ENCODE measurements at regions not wholly inside any gene's neighbourhood (a gene's known extent, or its start where the extent isn't known, plus 50 kb on each side); places are given as distances from the start of the nearest gene placed in this dataset.

DNA sequence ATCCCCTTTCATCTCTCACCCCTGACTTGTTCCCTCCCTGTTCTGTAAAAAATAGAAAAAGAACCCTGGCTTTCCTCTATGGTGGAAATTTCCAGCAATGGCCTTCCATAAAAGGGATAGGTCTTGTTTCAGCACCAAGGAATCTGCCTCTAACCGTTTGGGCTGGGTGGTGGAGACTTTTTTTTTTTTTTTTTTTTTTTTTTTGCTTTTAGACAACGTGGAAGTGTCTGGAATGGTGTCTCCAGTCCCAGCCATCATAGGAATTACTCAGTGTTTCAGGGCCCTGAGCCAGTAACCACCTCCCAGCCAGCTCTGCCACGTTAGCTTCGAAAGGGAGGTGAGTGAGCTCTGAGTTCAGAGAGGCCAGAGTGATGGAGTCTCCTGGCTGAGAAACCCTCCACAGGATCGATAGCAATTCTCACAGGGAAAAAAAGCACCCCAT, 97.3 kb upstream of the COL1A2 start:
- DNase-seq (ENCODE audit: low read depth) = no peak
- TF ChIP-seq, protein P1, sequence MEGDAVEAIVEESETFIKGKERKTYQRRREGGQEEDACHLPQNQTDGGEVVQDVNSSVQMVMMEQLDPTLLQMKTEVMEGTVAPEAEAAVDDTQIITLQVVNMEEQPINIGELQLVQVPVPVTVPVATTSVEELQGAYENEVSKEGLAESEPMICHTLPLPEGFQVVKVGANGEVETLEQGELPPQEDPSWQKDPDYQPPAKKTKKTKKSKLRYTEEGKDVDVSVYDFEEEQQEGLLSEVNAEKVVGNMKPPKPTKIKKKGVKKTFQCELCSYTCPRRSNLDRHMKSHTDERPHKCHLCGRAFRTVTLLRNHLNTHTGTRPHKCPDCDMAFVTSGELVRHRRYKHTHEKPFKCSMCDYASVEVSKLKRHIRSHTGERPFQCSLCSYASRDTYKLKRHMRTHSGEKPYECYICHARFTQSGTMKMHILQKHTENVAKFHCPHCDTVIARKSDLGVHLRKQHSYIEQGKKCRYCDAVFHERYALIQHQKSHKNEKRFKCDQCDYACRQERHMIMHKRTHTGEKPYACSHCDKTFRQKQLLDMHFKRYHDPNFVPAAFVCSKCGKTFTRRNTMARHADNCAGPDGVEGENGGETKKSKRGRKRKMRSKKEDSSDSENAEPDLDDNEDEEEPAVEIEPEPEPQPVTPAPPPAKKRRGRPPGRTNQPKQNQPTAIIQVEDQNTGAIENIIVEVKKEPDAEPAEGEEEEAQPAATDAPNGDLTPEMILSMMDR (conservative IDR thresholded peaks at IDR 0.05; ENCODE audit: low read depth, low read length) = no peak
- no peak overlapping the region for H3K4me3 ChIP-seq (ENCODE audit: low read depth, low read length)

DNA sequence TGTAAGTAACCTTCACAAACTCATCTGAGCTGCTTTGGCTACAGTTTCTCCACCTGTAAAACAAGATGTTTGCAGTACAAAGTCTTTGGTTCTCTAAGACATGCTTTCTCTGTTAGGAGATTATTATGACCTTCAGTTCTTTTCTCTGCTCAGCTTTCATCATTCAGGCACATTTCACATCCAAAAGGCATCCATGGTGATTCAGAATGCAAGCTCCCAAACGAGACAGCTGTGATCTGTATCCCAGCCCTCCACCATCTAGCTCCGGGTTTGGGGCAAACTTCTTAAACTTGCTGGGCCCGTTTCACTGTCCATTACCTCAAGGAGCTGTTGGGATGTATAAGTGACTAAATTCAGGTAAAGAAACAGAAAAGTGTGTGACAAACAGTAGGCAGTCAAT, 95.8 kb upstream of the COL1A2 start:
- no peak for DNase-seq (ENCODE audit: low read depth)
- TF ChIP-seq, protein P1 (conservative IDR thresholded peaks at IDR 0.05; ENCODE audit: low read depth, low read length) = no peak
- no peak overlapping the region for H3K4me3 ChIP-seq (ENCODE audit: low read depth, low read length)

DNA sequence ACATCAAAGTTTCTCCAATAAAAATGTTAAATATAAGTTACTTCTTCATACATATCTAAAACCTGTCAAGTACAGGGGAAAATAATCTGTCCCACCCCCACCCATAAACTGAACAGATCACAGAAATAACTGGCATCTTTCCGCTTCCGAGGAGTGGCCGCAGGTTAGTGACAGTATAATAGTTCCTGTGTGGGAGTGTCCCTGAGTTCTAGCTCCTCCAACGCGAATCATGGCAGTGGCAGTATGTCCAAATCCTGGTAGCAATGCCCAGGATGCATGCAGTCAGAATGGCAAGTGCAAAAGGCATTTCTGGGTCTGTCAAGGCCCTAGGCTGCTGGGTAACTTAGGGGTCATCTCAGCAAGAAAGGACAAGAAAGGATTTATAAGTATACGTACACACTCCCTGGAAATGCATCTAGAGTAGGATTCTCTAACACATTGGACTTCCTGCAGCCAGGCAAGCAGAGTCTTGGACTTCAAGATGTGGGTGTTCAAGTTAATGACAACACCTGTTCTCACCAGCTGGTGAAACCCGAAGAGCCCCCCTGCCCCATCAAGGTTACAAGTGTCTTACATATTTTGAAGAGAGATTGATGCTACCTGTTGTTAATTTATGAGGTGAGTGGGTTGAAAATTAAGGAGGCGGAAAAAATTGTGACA, 94.4 kb upstream of the COL1A2 start:
- H3K4me3 ChIP-seq (ENCODE audit: low read depth, low read length) = no peak overlapping the region
- TF ChIP-seq, protein P1 (conservative IDR thresholded peaks at IDR 0.05; ENCODE audit: low read depth, low read length) = no peak
- DNase-seq (ENCODE audit: low read depth) = no peak

DNA sequence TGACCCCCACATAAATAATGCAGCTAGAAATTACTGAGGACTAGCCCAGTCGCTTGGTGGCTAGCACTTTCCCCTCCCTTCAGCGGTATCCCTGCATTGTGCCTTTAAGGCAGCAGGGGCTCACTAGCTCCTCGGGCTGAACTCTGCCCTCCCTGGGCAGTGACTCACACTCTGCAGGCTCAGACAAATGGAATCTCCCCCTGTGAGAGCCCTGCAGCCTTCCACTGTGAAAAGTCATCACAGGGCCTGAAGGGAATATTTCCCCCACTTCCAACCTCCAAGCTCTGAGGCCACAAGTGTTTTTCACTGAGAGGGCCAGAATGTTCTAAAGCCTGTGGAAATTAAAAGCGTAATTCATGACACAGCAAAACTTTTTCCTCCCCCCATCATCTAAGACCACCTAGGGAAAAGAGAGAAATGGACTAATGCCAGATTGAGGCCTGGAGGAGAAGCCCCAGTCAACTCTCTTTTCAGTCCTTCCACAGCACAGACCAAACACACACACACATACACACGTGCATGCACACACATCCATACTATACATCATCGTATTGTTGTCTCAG, 93.6 kb upstream of the COL1A2 start:
- DNase-seq (ENCODE audit: low read depth) = peak; percentile 88
- no peak overlapping the region for H3K4me3 ChIP-seq (ENCODE audit: low read depth, low read length)
- TF ChIP-seq, protein P1 (conservative IDR thresholded peaks at IDR 0.05; ENCODE audit: low read depth, low read length) = peak; percentile 5

DNA sequence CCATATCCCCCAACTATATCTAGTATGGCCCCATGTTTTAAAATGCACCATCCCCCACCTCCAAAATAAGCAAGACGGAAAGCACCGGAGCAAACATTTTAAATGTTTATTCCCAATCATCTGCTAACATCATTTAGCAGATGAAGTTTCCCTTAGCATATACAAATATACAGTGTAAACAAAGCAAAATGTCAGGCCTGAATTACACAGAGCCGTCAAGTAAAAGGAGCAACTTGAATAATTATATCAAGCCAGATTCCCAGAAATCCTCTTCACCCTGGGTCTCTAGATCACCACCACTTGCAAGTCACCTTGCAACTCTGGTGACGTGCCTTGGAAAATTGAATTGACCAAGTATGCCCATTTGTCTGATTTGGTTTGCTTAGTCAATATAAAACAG, 91.6 kb upstream of the COL1A2 start:
- no peak overlapping the region for H3K4me3 ChIP-seq (ENCODE audit: low read depth, low read length)
- no peak for DNase-seq (ENCODE audit: low read depth)
- TF ChIP-seq, protein P1 (conservative IDR thresholded peaks at IDR 0.05; ENCODE audit: low read depth, low read length) = no peak

DNA sequence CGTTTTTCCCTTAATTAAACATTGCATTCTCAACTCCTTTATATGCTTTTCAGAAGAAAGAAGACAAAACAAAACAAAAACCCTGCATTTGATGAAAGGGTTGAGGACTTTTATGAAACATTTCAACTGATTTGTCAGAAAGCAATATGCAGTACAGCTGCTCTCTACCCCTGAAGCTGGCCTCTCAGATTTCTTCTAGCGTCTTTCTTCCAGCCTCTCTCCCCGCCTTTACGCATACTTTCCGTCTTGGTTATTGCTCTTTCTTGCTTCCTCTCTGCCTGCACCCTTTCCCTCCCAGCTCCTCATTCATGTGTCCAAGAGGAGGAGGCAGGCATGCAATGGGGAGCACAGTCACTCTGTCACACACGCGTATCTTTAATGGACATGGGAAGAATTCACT, 91.0 kb upstream of the COL1A2 start:
- TF ChIP-seq, protein P1 (conservative IDR thresholded peaks at IDR 0.05; ENCODE audit: low read depth, low read length) = no peak
- no peak for DNase-seq (ENCODE audit: low read depth)
- H3K4me3 ChIP-seq (ENCODE audit: low read depth, low read length) = no peak overlapping the region

DNA sequence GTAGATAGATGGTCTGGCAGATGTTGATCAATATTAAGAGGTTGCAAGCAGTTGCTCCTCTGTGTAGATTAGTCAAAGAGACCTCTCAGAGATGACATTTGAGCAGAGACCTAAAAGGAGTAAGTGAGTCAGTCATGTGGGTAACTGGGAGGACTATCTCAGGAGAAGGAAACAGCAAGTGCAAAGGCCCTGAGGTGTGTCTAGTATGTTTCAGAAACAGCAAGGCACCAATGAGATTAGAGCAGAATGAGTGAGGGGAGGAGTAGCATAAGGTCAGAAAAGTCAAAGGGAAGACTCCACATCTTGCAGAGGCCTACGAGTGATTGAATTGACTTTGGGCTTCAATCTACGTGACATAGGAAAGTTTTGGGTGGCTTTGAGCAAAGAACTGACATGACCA, 89.8 kb upstream of the COL1A2 start:
- no peak for DNase-seq (ENCODE audit: low read depth)
- TF ChIP-seq, protein P1 (conservative IDR thresholded peaks at IDR 0.05; ENCODE audit: low read depth, low read length) = no peak
- no peak overlapping the region for H3K4me3 ChIP-seq (ENCODE audit: low read depth, low read length)

Measured in epithelial cell of proximal tubule (primary cell).